KMS-11 (cell line): ENCODE measurements at regions not wholly inside any gene's neighbourhood (a gene's known extent, or its start where the extent isn't known, plus 50 kb on each side); places are given as distances from the start of the nearest gene placed in this dataset.

ENCODE experiments used
- H2AFZ ChIP-seq: fragments of 200-600 bp; sonication (generic); 2 replicates; pipeline ENCODE4 v1.6.1; 2016; ENCODE audit warnings: antibody characterized with exemption, mixed run types, low read depth
- H3K27ac ChIP-seq: fragments of 200-600 bp; sonication (generic); 2 replicates; pipeline ENCODE4 v1.6.1; 2016; ENCODE audit warnings: mild to moderate bottlenecking, mixed run types
- H3K27me3 ChIP-seq: fragments of 200-600 bp; sonication (generic); 2 replicates; pipeline ENCODE4 v1.6.1; 2017; ENCODE audit warnings: mild to moderate bottlenecking, low read depth, mixed run types, moderate library complexity; ENCODE audit not compliant: insufficient read depth
- H3K36me3 ChIP-seq: fragments of 200-600 bp; sonication (generic); 2 replicates; pipeline ENCODE4 v1.6.1; 2017; ENCODE audit warnings: mild to moderate bottlenecking, mixed run types; ENCODE audit not compliant: insufficient read depth
- H3K4me1 ChIP-seq: fragments of 200-600 bp; sonication (generic); 2 replicates; pipeline ENCODE4 v1.6.1; 2016; ENCODE audit warnings: mild to moderate bottlenecking, low read depth, mixed run types; ENCODE audit not compliant: poor library complexity, severe bottlenecking
- H3K4me2 ChIP-seq: fragments of 200-600 bp; sonication (generic); 2 replicates; pipeline ENCODE4 v1.7.0; 2016; ENCODE audit warnings: mild to moderate bottlenecking, mixed run types
- H3K4me3 ChIP-seq: fragments of 200-600 bp; sonication (generic); IDR thresholded peaks from 2 replicates; pipeline ENCODE4 v1.6.1; 2017; ENCODE audit warnings: low read depth, low read length, mixed read lengths; ENCODE audit not compliant: insufficient read depth
- H3K79me2 ChIP-seq: fragments of 200-600 bp; sonication (generic); 2 replicates; pipeline ENCODE4 v1.6.1; 2016; ENCODE audit warnings: low read depth, mixed run types; ENCODE audit not compliant: insufficient read depth
- H3K9ac ChIP-seq: fragments of 200-600 bp; sonication (generic); 2 replicates; pipeline ENCODE4 v1.6.1; 2016; ENCODE audit warnings: mild to moderate bottlenecking, mixed run types
- H4K20me1 ChIP-seq: fragments of 200-600 bp; sonication (generic); 2 replicates; pipeline ENCODE4 v1.6.1; 2016; ENCODE audit warnings: mild to moderate bottlenecking, mixed run types; ENCODE audit not compliant: insufficient read depth
- CTCF ChIP-seq: fragments of 200-600 bp; sonication (generic); conservative IDR thresholded peaks from 2 replicates; pipeline ENCODE4 v1.6.1; 2017; ENCODE audit warnings: low read depth, mild to moderate bottlenecking, antibody characterized with exemption, low read length, moderate library complexity, mixed read lengths

- H3K36me3 ChIP-seq: no peaks in the 10 kb centered on the region
- TF ChIP-seq CTCF: no peak
Observed at GRCh38 chr16:17050468-17050867, 420.3 kb downstream of the XYLT1 start.

More at GRCh38 chr16:17050468-17050867, 420.3 kb downstream of the XYLT1 start:
- Histone ChIP-seq H3K27ac (no peak overlapping the region), H3K27me3 (no peaks in the 10 kb centered on the region), H2AFZ (no peak overlapping the region), H3K79me2 (no peaks in the 10 kb centered on the region), H3K4me1 (no peaks in the 10 kb centered on the region), H3K9ac (no peak overlapping the region), H3K4me3 (no peak overlapping the region), H3K4me2 (no peak overlapping the region), H4K20me1 (no peaks in the 10 kb centered on the region)
